ENCODE measurements at regions not wholly inside any gene's neighbourhood (a gene's known extent, or its start where the extent isn't known, plus 50 kb on each side); places are given as distances from the start of the nearest gene placed in this dataset.

- Histone ChIP-seq H3K23me2 (ENCODE audit: low read depth, low read length) (no peaks in the 10 kb centered on the region; the same call in 1 of the 2 replicates), H4K8ac (ENCODE audit: extremely low read depth, insufficient read depth, low read length) (no peak overlapping the region), H3K9ac (replicated peaks in 1 of 4; ENCODE audit: extremely low read depth in 1 of 4, low read depth in 3 of 4, low read length in 3 of 4) (no peak overlapping the region), H3K79me1 (ENCODE audit: low read depth, low read length) (no peaks in the 10 kb centered on the region), H3K18ac (ENCODE audit: extremely low read depth, low read length) (no peak overlapping the region), H2BK20ac (ENCODE audit: low read length) (no peak overlapping the region), H3K4ac (replicated peaks; ENCODE audit: insufficient read length, low read depth, low read length) (no peak overlapping the region), H3K79me2 (ENCODE audit: control insufficient read depth in 1 of 2, insufficient read depth in 2 of 2, low read length in 2 of 2) (no peaks in the 10 kb centered on the region), H2BK120ac (replicated peaks; ENCODE audit: low read depth, low read length) (no peak overlapping the region), H3K27me3 (replicated peaks in 1 of 4; ENCODE audit: control insufficient read depth in 3 of 4, extremely low read depth in 1 of 4, insufficient read depth in 3 of 4, low read length in 3 of 4) (no peaks in the 10 kb centered on the region), H2BK15ac (ENCODE audit: low read length) (no peak overlapping the region), H3K23ac (ENCODE audit: insufficient read length) (no peak overlapping the region), H2BK12ac (ENCODE audit: low read depth, low read length) (no peak overlapping the region), H2AK5ac (ENCODE audit: low read depth, low read length) (no peak overlapping the region), H3K9me3 (ENCODE audit: insufficient read depth in 2 of 2, low read depth in 1 of 2, low read length in 1 of 2) (no peaks in the 10 kb centered on the region), H3K4me2 (ENCODE audit: insufficient read depth in 1 of 2, low read depth in 2 of 2, low read length in 2 of 2) (no peak overlapping the region), H3K4me3 (ENCODE audit: extremely low read depth in 1 of 4, insufficient read depth in 2 of 4, low read depth in 3 of 4, low read length in 4 of 4) (no peak overlapping the region), H3K36me3 (ENCODE audit: control insufficient read depth in 2 of 4, insufficient read depth in 4 of 4, low read length in 3 of 4) (no peaks in the 10 kb centered on the region), H4K5ac (ENCODE audit: insufficient read length, low read depth, low read length) (no peak overlapping the region), H3K56ac (replicated peaks; ENCODE audit: insufficient read length, low read depth, low read length) (no peak overlapping the region), H3K4me1 (replicated peaks in 1 of 4; ENCODE audit: control insufficient read depth in 3 of 4, insufficient read depth in 4 of 4, low read length in 3 of 4) (peaks cover 0 to 7% (median 3%) of the 10 kb centered on the region in 4 experiments; a peak in 2 of 7 replicates), H4K91ac (replicated peaks; ENCODE audit: insufficient read length, low read length) (no peak overlapping the region), H2BK5ac (ENCODE audit: low read depth, low read length) (no peak overlapping the region), H3K14ac (ENCODE audit: insufficient read length) (no peak overlapping the region), H4K20me1 (replicated peaks in 1 of 2; ENCODE audit: control insufficient read depth in 1 of 2, insufficient read depth in 2 of 2, low read length in 2 of 2) (no peaks in the 10 kb centered on the region), H3K27ac (ENCODE audit: low read depth, low read length) (no peak overlapping the region), H2AFZ (ENCODE audit: low read length) (no peak overlapping the region)
- FAIRE-seq (no peak), DNase-seq (ENCODE audit: low read depth in 1 of 2, low spot score in 2 of 2) (no peak)
- ChIA-PET CTCF (ENCODE audit: partially characterized antibody) (interaction anchor here (0.6 to 1.5 kb wide), 4 partner anchors 11 to 1103 kb away, joined by 3 to 4 read pairs (median 3); no protein-coding TSS in a partner anchor), POLR2A (ENCODE audit: partially characterized antibody) (no interaction called here)
- 65% methylated on average over 12 of the region's 12 CpGs; no CpG with 5 or more reads in 1 of the 2 experiments for WGBS, 2 experiments (ENCODE audit: extremely low coverage in 1 of 2, insufficient coverage in 1 of 2, insufficient read length in 1 of 2, insufficient replicate concordance in 2 of 2, low coverage in 1 of 2, low lambda C conversion rate in 2 of 2, missing lambda C conversion rate in 1 of 2)
- TF ChIP-seq RNF2 (IDR thresholded peaks at IDR 0.05; ENCODE audit: borderline replicate concordance, low read depth, low read length, missing control alignments, poor library complexity, severe bottlenecking): no peak
- no peak for TF ChIP-seq RBBP5 (IDR thresholded peaks at IDR 0.05; ENCODE audit: borderline replicate concordance, low read depth, low read length)
- no peak for TF ChIP-seq CBX5 (IDR thresholded peaks at IDR 0.05; ENCODE audit: low read depth, low read length)
- TF ChIP-seq SAP30 (IDR thresholded peaks at IDR 0.05; ENCODE audit: insufficient read depth, insufficient replicate concordance, low read length): no peak
- no peak for TF ChIP-seq SP2 (IDR thresholded peaks at IDR 0.05; ENCODE audit: low read length)
- no peak for TF ChIP-seq SIX5 (IDR thresholded peaks at IDR 0.05; ENCODE audit: low read depth, low read length)
- TF ChIP-seq NANOG (IDR thresholded peaks at IDR 0.05; ENCODE audit: insufficient read depth, low read depth, low read length, poor library complexity, severe bottlenecking): no peak
- no peak for TF ChIP-seq SP1 (IDR thresholded peaks at IDR 0.05; ENCODE audit: low read depth, low read length)
- no peak for TF ChIP-seq GTF2F1 (IDR thresholded peaks at IDR 0.05; ENCODE audit: borderline replicate concordance, low read depth, low read length)
- no peak for TF ChIP-seq USF2 (IDR thresholded peaks at IDR 0.05; ENCODE audit: low read length)
- no peak for TF ChIP-seq CBX8 (IDR thresholded peaks at IDR 0.05; ENCODE audit: borderline replicate concordance, low read depth, low read length)
- TF ChIP-seq CHD1 (IDR thresholded peaks at IDR 0.05; ENCODE audit: low read depth, low read length): no peak
Measured at GRCh38 chr5:3186736-3187405, 408.8 kb upstream of the IRX1 start.
